Type B pancreatic cell (in vitro differentiated cells): ENCODE measurements at regions not wholly inside any gene's neighbourhood (a gene's known extent, or its start where the extent isn't known, plus 50 kb on each side); places are given as distances from the start of the nearest gene placed in this dataset.

ENCODE experiments used
- DNase-seq: peaks from one replicate; pipeline ENCODE4 v3.0.0; 2021; ENCODE audit warnings: mixed read lengths; ENCODE audit not compliant: unreplicated experiment; ENCODE audit errors: extremely low spot score
- H3K27ac Mint-ChIP-seq: 2 replicates; pipeline ENCODE4 v1.8.0; 2021; ENCODE audit warnings: mild to moderate bottlenecking, mixed read lengths
- H3K27me3 Mint-ChIP-seq: 2 replicates; pipeline ENCODE4 v1.8.0; 2021; ENCODE audit warnings: mixed read lengths
- H3K36me3 Mint-ChIP-seq: 2 replicates; pipeline ENCODE4 v1.8.0; 2021; ENCODE audit warnings: mixed read lengths
- H3K4me1 Mint-ChIP-seq: one replicate; pipeline ENCODE4 v1.8.0; 2021; ENCODE audit warnings: mixed read lengths; ENCODE audit not compliant: unreplicated experiment
- H3K4me3 Mint-ChIP-seq: 2 replicates; pipeline ENCODE4 v1.8.0; 2021; ENCODE audit warnings: mild to moderate bottlenecking, mixed read lengths
- H3K9me3 Mint-ChIP-seq: 2 replicates; pipeline ENCODE4 v1.8.0; 2021; ENCODE audit warnings: mixed read lengths
- TF ChIP-seq, protein P1 (sequence below): fragments of 200-600 bp; sonication (generic); conservative IDR thresholded peaks from 2 replicates; pipeline ENCODE4 v1.5.0; 2021; ENCODE audit warnings: antibody characterized with exemption, mild to moderate bottlenecking

DNA sequence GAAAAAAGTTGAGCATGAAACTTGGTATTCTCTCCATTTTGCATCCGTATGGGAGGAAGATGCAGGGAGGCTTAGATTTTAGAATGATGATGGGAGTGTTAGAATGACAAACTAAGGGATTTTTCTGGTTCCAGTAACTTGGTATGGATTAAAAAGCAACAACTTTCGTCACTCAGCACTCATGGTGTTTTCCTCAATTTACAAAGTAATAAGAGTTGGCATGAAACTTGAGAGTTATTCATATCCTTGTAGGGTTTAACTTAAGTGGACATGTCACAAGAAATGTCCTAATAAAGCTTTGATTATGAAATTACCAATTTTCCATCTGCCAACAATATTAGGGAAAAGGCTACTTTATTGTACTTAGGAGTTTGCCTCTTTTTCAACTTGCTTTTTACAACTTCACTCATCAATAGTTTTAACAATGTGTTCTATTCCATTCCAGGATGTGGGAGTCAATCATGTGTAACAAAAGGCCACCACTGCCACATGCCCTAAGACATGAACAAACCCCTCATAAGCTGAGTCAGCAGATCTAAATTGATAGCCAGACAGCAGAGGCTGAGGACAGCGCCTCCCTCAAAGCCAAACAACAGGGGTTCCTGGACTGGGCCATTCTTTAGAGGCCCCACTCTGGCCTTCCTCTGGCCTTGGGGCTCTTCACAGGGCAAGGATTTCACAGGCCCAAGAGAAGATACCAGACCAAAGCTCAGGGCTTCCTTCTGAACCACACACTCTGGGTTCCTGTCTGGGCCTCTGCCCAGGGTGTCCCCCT, 265.8 kb downstream of the TNS1 start:
- Mint-ChIP-seq H3K27ac (no peak overlapping the region), H3K4me1 (peaks cover 42% of the 10 kb centered on the region), H3K9me3 (no peaks in the 10 kb centered on the region), H3K36me3 (peaks cover 5% of the 10 kb centered on the region), H3K27me3 (peaks cover 26% of the 10 kb centered on the region), H3K4me3 (no peak overlapping the region)
- TF ChIP-seq, protein P1, sequence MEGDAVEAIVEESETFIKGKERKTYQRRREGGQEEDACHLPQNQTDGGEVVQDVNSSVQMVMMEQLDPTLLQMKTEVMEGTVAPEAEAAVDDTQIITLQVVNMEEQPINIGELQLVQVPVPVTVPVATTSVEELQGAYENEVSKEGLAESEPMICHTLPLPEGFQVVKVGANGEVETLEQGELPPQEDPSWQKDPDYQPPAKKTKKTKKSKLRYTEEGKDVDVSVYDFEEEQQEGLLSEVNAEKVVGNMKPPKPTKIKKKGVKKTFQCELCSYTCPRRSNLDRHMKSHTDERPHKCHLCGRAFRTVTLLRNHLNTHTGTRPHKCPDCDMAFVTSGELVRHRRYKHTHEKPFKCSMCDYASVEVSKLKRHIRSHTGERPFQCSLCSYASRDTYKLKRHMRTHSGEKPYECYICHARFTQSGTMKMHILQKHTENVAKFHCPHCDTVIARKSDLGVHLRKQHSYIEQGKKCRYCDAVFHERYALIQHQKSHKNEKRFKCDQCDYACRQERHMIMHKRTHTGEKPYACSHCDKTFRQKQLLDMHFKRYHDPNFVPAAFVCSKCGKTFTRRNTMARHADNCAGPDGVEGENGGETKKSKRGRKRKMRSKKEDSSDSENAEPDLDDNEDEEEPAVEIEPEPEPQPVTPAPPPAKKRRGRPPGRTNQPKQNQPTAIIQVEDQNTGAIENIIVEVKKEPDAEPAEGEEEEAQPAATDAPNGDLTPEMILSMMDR = no peak
- DNase-seq = no peak

DNA sequence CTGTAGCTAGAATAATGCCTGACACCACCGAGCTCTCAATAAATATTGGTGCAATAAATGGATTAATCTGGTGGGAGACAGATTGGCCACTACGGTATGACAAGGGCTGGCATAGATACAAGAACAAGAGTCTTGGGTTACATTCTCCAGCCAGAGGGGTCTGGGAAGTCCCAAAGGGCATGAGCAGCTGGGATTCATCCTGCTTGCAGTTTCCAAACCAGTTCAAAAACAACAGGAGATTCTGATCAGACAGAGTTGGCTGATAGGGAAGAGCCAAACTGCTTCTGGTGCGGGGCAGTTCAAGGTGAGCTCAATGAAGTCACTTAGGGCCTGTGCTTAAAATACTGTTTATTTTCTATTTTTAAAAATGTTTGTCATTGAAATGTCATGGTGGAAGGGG, 266.9 kb downstream of the TNS1 start:
- H3K9me3 Mint-ChIP-seq = peaks cover under 1% of the 10 kb centered on the region
- no peak for DNase-seq
- peaks cover 42% of the 10 kb centered on the region for H3K4me1 Mint-ChIP-seq
- H3K27me3 Mint-ChIP-seq = peaks cover 26% of the 10 kb centered on the region
- peaks cover 5% of the 10 kb centered on the region for H3K36me3 Mint-ChIP-seq
- no peak overlapping the region for H3K27ac Mint-ChIP-seq
- TF ChIP-seq, protein P1 = no peak
- H3K4me3 Mint-ChIP-seq = no peak overlapping the region

DNA sequence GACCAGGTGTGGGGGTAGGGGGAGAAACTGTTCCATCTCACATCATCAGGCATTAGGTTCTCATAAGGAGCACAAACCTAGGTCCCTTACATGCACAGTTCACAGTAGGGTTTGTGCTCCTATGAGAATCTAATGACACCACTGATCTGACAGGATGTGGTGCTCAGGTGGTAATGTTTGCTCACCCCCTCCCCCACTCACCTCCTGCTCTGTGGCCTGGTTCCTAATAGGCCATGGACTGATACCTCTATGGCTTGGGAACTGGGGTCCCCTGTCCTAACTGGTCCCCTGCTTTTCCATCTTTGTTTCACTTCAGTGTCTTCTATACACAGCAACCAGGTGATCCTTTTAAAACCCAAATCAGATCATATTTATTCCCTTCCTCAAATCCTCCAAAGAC, 267.8 kb downstream of the TNS1 start:
- Mint-ChIP-seq H3K4me3 (no peak overlapping the region), H3K9me3 (peaks cover 5% of the 10 kb centered on the region), H3K27ac (no peak overlapping the region), H3K36me3 (peaks cover 5% of the 10 kb centered on the region), H3K4me1 (peaks cover 46% of the 10 kb centered on the region), H3K27me3 (peaks cover 26% of the 10 kb centered on the region)
- no peak for DNase-seq
- TF ChIP-seq, protein P1 = no peak

DNA sequence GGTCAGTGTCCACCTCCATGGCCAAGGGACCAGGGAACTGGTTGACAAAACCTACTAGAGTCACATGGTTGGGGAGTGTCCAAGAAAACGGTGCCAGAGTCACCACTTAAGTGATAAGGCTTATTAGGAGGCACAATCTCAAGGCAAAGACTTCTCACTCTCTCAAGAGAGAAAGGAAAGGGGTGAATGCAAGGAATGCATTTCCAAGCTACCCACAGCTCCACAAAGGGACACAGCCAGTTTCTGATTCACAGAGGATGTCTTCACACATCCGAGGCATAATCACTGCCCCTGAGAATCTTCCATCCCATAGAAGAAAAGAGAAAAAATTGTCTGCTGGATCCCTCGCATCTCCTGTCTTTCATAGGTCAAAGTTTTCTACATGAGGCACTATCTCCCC, 269.3 kb downstream of the TNS1 start:
- Mint-ChIP-seq H3K27me3 (peaks cover 26% of the 10 kb centered on the region), H3K36me3 (peaks cover 5% of the 10 kb centered on the region), H3K27ac (no peak overlapping the region), H3K4me3 (no peak overlapping the region), H3K4me1 (peaks cover 53% of the 10 kb centered on the region), H3K9me3 (peaks cover 5% of the 10 kb centered on the region)
- TF ChIP-seq, protein P1 = no peak
- no peak for DNase-seq

DNA sequence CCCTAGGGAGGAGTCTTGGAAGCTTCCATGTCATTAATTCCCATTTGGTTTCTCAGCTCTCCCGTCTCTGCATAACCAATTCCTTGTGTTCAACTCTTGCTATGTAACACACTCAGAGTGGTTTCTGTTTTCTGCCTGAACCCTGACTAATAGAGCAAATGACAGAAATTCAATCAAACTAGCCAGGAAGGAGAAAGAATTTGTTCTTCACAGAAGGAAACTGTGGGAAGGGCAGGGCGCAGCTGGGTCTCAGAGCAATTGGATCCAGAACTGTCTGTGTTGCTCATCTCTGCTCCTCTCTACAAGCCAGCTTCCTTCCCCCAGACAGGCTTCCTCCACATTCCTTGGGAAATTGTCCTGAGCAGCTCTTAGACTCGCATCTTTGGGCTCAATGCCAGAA, 269.8 kb downstream of the TNS1 start:
- no peak for DNase-seq
- Mint-ChIP-seq H3K4me1 (peaks cover 50% of the 10 kb centered on the region), H3K36me3 (peaks cover 5% of the 10 kb centered on the region), H3K4me3 (no peak overlapping the region), H3K9me3 (peaks cover 5% of the 10 kb centered on the region), H3K27me3 (peaks cover 24% of the 10 kb centered on the region), H3K27ac (no peak overlapping the region)
- TF ChIP-seq, protein P1 = no peak
